ENCODE measurements at regions not wholly inside any gene's neighbourhood (a gene's known extent, or its start where the extent isn't known, plus 50 kb on each side); places are given as distances from the start of the nearest gene placed in this dataset.

GRCh38 chr2:54371460-54372065 lies 84.6 kb upstream of the SPTBN1 start:
- TF ChIP-seq CTCF (IDR thresholded peaks at IDR 0.05): no peak
- Histone ChIP-seq H3K36me3 (no peaks in the 10 kb centered on the region), H3K4me1 (peaks cover 0 to 33% of the 10 kb centered on the region in 2 donors), H3K27ac (peak overlapping the region; percentile 52 to 61), H3K27me3 (no peaks in the 10 kb centered on the region), H3K9me3 (peaks cover 0 to 14% of the 10 kb centered on the region in 2 donors), H3K4me3 (no peak overlapping the region)
- no peak for DNase-seq (ENCODE audit: low spot score)

- TF ChIP-seq CTCF (IDR thresholded peaks at IDR 0.05): no peak
- H3K9me3 ChIP-seq: peaks cover 0 to 10% of the 10 kb centered on the region in 2 donors
- no peaks in the 10 kb centered on the region for H3K36me3 ChIP-seq
- no peak for DNase-seq (ENCODE audit: low spot score)
- no peak overlapping the region for H3K4me3 ChIP-seq
- H3K4me1 ChIP-seq: peaks cover 0 to 33% of the 10 kb centered on the region in 2 donors
- no peaks in the 10 kb centered on the region for H3K27me3 ChIP-seq
- peak overlapping the region in 1 of 2 donors; percentile 52 for H3K27ac ChIP-seq
Measured at GRCh38 chr2:54372361-54372760, 83.8 kb upstream of the SPTBN1 start.

- no peak for DNase-seq (ENCODE audit: low spot score)
- H3K4me3 ChIP-seq: no peak overlapping the region
- no peak overlapping the region for H3K27ac ChIP-seq
- H3K4me1 ChIP-seq: peaks cover 0 to 33% of the 10 kb centered on the region in 2 donors
- peaks cover 0 to 4% of the 10 kb centered on the region in 2 donors for H3K9me3 ChIP-seq
- TF ChIP-seq CTCF (IDR thresholded peaks at IDR 0.05): no peak
- no peaks in the 10 kb centered on the region for H3K27me3 ChIP-seq
- H3K36me3 ChIP-seq: no peaks in the 10 kb centered on the region
Measured at GRCh38 chr2:54373855-54374254, 82.3 kb upstream of the SPTBN1 start.

- H3K36me3 ChIP-seq: no peaks in the 10 kb centered on the region
- H3K4me3 ChIP-seq: no peak overlapping the region
- peaks cover 0 to 33% of the 10 kb centered on the region in 2 donors for H3K4me1 ChIP-seq
- H3K27ac ChIP-seq: no peak overlapping the region
- no peaks in the 10 kb centered on the region for H3K9me3 ChIP-seq
- no peak for TF ChIP-seq CTCF (IDR thresholded peaks at IDR 0.05)
- H3K27me3 ChIP-seq: no peaks in the 10 kb centered on the region
- no peak for DNase-seq (ENCODE audit: low spot score)
Measured at GRCh38 chr2:54374591-54375364, 81.3 kb upstream of the SPTBN1 start.

- Histone ChIP-seq H3K27me3 (no peaks in the 10 kb centered on the region), H3K4me1 (peaks cover 0 to 11% of the 10 kb centered on the region in 2 donors), H3K9me3 (no peaks in the 10 kb centered on the region), H3K27ac (no peak overlapping the region), H3K4me3 (no peak overlapping the region), H3K36me3 (no peaks in the 10 kb centered on the region)
- TF ChIP-seq CTCF (IDR thresholded peaks at IDR 0.05): no peak
- DNase-seq (ENCODE audit: low spot score): no peak
Measured at GRCh38 chr2:54377451-54377850, 78.7 kb upstream of the SPTBN1 start.
